ENCODE measurements at regions not wholly inside any gene's neighbourhood (a gene's known extent, or its start where the extent isn't known, plus 50 kb on each side); places are given as distances from the start of the nearest gene placed in this dataset.

DNA sequence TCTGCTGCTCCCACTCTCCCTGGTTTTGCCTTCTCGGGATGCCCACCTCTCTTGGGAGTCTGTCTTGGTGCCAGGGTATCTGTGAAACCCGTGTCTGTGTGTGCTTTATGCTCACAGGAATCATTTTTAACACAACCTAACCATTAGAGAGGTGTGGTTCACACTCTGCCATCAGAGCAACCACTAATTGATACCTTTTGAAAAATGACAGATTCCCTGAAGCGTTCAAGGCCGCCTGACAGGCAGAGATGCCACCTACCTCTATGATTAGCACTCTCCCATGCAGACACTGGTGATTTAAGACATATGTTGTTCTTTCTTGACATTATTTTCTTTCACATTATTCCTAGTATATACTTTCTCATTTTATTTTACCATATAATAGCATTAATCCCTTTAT lies 207.3 kb upstream of the SGCD start:
- Histone ChIP-seq H3K27me3 (no peaks in the 10 kb centered on the region), H3K9me3 (no peaks in the 10 kb centered on the region), H3K27ac (no peak overlapping the region), H3K36me3 (no peaks in the 10 kb centered on the region), H3K4me3 (replicated peaks in 1 of 3) (no peak overlapping the region), H3K4me1 (no peaks in the 10 kb centered on the region)
- intact Hi-C loops (cut with DNase I) = no loop called here
- no peak for DNase-seq
- no peak for TF ChIP-seq POLR2A (IDR thresholded peaks at IDR 0.05)
- TF ChIP-seq, protein P1, sequence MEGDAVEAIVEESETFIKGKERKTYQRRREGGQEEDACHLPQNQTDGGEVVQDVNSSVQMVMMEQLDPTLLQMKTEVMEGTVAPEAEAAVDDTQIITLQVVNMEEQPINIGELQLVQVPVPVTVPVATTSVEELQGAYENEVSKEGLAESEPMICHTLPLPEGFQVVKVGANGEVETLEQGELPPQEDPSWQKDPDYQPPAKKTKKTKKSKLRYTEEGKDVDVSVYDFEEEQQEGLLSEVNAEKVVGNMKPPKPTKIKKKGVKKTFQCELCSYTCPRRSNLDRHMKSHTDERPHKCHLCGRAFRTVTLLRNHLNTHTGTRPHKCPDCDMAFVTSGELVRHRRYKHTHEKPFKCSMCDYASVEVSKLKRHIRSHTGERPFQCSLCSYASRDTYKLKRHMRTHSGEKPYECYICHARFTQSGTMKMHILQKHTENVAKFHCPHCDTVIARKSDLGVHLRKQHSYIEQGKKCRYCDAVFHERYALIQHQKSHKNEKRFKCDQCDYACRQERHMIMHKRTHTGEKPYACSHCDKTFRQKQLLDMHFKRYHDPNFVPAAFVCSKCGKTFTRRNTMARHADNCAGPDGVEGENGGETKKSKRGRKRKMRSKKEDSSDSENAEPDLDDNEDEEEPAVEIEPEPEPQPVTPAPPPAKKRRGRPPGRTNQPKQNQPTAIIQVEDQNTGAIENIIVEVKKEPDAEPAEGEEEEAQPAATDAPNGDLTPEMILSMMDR (IDR thresholded peaks at IDR 0.05) = no peak
- WGBS, 2 donors = 82 to 92% methylated on average over 4 of the region's 4 CpGs

DNA sequence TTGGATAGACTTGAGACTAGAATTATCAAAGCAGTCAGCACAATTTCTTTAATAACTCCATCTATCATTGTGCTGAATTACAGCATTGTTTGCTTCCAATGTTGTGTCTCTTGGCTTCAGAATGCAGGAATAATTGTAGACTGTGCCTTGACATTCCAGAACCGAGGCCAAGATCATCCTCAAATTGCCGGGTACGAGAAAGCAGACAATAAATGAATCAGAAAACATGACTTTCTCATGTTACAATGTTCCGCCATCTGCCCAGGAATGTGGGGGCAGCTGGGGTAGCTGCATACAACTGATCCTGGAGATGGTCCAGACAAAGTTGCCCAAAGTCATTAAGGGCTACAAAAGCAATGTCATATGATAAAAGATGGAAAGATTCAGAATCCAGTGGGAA lies 206.2 kb upstream of the SGCD start:
- Histone ChIP-seq H3K4me1 (no peaks in the 10 kb centered on the region), H3K9me3 (no peaks in the 10 kb centered on the region), H3K27me3 (no peaks in the 10 kb centered on the region), H3K4me3 (replicated peaks in 1 of 3) (no peak overlapping the region), H3K27ac (no peak overlapping the region), H3K36me3 (no peaks in the 10 kb centered on the region)
- intact Hi-C loops (cut with DNase I) = no loop called here
- DNase-seq = no peak
- no peak for TF ChIP-seq POLR2A (IDR thresholded peaks at IDR 0.05)
- TF ChIP-seq, protein P1 (IDR thresholded peaks at IDR 0.05) = no peak
- 78 to 81% methylated on average over 4 of the region's 4 CpGs for WGBS, 2 donors

DNA sequence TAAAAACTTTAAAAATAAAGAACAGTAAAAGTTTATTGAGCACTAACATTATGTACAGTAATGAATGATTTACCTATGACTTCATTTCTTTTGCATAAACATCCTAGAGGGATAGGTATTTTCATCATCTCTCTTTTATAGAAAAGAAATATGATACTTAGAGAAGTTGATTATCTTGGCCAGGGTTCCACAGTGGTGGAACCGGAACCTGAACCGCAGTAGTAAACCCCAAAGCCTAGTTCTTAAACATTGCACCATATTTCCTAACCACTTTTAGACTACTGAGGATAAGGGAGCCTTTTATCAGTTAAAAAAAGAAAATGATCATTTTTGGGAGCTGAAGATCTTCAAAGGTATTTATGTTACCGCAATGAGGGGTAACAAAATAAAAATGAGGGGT lies 205.7 kb upstream of the SGCD start:
- no peak for DNase-seq
- H3K4me3 ChIP-seq (replicated peaks in 1 of 3) = no peak overlapping the region
- 75 to 84% methylated on average over 3 of the region's 3 CpGs for WGBS, 2 donors
- H3K36me3 ChIP-seq = no peaks in the 10 kb centered on the region
- H3K4me1 ChIP-seq = no peaks in the 10 kb centered on the region
- H3K27ac ChIP-seq = no peak overlapping the region
- intact Hi-C loops (cut with DNase I) = no loop called here
- H3K9me3 ChIP-seq = no peaks in the 10 kb centered on the region
- TF ChIP-seq, protein P1 (IDR thresholded peaks at IDR 0.05) = no peak
- no peak for TF ChIP-seq POLR2A (IDR thresholded peaks at IDR 0.05)
- no peaks in the 10 kb centered on the region for H3K27me3 ChIP-seq

DNA sequence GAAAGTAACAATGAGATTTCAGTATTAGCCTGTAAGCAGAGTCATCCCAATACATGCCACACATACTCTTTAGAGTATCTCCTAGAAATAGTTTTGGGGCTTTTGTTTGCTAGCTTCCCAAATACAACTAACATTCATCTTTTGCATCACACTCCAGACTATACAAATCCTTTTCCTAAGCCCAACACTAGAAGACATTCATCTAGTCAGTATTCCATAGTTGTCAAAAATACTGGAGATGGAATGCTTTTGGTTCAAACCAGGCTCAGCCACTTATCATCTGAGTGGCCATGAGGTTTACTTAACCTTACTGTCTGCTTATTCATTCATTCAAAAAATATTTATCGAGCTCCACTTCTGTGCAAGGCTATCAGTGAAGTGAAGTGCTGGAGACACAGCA lies 205.1 kb upstream of the SGCD start:
- H3K4me3 ChIP-seq (replicated peaks in 1 of 3) = no peak overlapping the region
- DNase-seq = no peak
- H3K4me1 ChIP-seq = no peaks in the 10 kb centered on the region
- H3K9me3 ChIP-seq = no peaks in the 10 kb centered on the region
- no peak for TF ChIP-seq POLR2A (IDR thresholded peaks at IDR 0.05)
- TF ChIP-seq, protein P1 (IDR thresholded peaks at IDR 0.05) = no peak
- H3K27ac ChIP-seq = no peak overlapping the region
- no peaks in the 10 kb centered on the region for H3K36me3 ChIP-seq
- WGBS, 2 donors = 19 to 29% methylated on average over 1 of the region's 1 CpG
- intact Hi-C loops (cut with DNase I) = no loop called here
- no peaks in the 10 kb centered on the region for H3K27me3 ChIP-seq

DNA sequence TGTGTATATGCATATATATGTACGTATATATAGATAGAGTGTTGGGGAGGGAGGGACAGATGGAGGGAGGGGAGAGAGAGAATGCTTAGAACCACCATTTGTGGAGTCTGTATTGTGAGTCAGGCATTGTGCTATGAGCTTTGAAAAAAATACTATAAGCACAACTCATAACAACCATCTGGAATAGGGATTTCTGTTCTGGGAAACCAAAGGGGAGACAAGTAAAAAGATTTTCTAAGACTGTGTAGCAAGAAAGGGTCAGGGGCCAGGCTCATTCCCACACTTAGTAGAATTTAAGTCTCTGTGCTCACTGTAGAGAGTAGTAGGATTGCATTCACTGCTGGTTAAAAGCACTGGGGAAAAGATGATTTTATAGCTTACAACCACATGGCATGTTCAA lies 202.3 kb upstream of the SGCD start:
- Histone ChIP-seq H3K36me3 (no peaks in the 10 kb centered on the region), H3K4me1 (no peaks in the 10 kb centered on the region), H3K4me3 (replicated peaks in 1 of 3) (no peak overlapping the region), H3K9me3 (no peaks in the 10 kb centered on the region), H3K27me3 (no peaks in the 10 kb centered on the region), H3K27ac (no peak overlapping the region)
- 0 to 43% methylated on average over 1 of the region's 1 CpG for WGBS, 2 donors
- TF ChIP-seq POLR2A (IDR thresholded peaks at IDR 0.05) = no peak
- TF ChIP-seq, protein P1 (IDR thresholded peaks at IDR 0.05) = no peak
- no peak for DNase-seq
- intact Hi-C loops (cut with DNase I) = no loop called here
